A549 (cell line): ENCODE measurements at regions not wholly inside any gene's neighbourhood (a gene's known extent, or its start where the extent isn't known, plus 50 kb on each side); places are given as distances from the start of the nearest gene placed in this dataset.

Experiments
- EP300 ChIP-seq, 2 experiments: fragments of >200 bp; sonication (Bioruptor Twin); formaldehyde crosslinking; IDR thresholded peaks; 2 replicates in 1 of 2; 3 replicates in 1 of 2; pipeline ENCODE4 v1.6.1; 2016 to 2017
- MYC ChIP-seq: IDR thresholded peaks from 2 replicates; pipeline ENCODE4 v1.6.1; 2012; ENCODE audit warnings: mild to moderate bottlenecking, inconsistent platforms, low read length, improper control_type of control experiment, borderline replicate concordance
- POLR2A ChIP-seq: IDR thresholded peaks from 2 replicates; pipeline ENCODE4 v1.6.1; 2012; ENCODE audit warnings: mild to moderate bottlenecking, low read length
- RFX5 ChIP-seq: fragments of 450-650 bp; IDR thresholded peaks from 2 replicates; pipeline ENCODE4 v1.7.1; 2014; ENCODE audit warnings: antibody characterized with exemption, mild to moderate bottlenecking, moderate library complexity
- SMC3 ChIP-seq: fragments of >200 bp; sonication (Bioruptor Twin); formaldehyde crosslinking; IDR thresholded peaks from 3 replicates; pipeline ENCODE4 v1.6.1; 2018; ENCODE audit warnings: inconsistent platforms
- ZFP36 ChIP-seq: fragments of 450-650 bp; IDR thresholded peaks from 2 replicates; pipeline ENCODE4 v1.6.1; 2014; ENCODE audit warnings: borderline replicate concordance; ENCODE audit not compliant: partially characterized antibody
- TF ChIP-seq, protein P1 (sequence below): fragments of >200 bp; sonication (Bioruptor Twin); formaldehyde crosslinking; IDR thresholded peaks from 3 replicates; pipeline ENCODE4 v1.5.1; 2016
- TF ChIP-seq, protein P2 (sequence below): fragments of 450-650 bp; IDR thresholded peaks from 2 replicates; pipeline ENCODE4 v1.6.1; 2014; ENCODE audit warnings: antibody characterized with exemption

DNA sequence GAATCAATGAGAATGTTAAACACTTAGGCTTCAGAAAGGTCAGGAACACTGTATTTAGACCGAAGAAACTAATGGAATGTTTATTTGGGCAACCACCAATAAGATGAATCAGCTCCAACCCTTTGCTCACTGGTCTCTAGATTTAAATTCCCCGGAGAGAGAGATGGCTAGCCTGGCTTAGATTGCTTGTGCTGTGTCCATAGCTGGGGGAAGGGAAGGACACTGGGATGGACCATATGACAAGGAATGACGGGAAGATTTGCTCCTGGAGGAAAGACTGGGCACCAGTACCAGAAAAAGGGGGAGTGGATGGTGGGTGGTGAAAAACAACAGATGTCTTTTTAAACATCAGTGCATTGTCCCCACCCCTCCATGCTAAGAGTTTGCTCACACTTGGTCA is 426.6 kb downstream of the DUSP10 start:
- TF ChIP-seq EP300 (IDR thresholded peaks at IDR 0.05) (no peak), POLR2A (no peak), RFX5 (no peak), ZFP36 (no peak), MYC (no peak), SMC3 (no peak)
- TF ChIP-seq, protein P1, sequence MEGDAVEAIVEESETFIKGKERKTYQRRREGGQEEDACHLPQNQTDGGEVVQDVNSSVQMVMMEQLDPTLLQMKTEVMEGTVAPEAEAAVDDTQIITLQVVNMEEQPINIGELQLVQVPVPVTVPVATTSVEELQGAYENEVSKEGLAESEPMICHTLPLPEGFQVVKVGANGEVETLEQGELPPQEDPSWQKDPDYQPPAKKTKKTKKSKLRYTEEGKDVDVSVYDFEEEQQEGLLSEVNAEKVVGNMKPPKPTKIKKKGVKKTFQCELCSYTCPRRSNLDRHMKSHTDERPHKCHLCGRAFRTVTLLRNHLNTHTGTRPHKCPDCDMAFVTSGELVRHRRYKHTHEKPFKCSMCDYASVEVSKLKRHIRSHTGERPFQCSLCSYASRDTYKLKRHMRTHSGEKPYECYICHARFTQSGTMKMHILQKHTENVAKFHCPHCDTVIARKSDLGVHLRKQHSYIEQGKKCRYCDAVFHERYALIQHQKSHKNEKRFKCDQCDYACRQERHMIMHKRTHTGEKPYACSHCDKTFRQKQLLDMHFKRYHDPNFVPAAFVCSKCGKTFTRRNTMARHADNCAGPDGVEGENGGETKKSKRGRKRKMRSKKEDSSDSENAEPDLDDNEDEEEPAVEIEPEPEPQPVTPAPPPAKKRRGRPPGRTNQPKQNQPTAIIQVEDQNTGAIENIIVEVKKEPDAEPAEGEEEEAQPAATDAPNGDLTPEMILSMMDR, result no peak
- TF ChIP-seq, protein P2, sequence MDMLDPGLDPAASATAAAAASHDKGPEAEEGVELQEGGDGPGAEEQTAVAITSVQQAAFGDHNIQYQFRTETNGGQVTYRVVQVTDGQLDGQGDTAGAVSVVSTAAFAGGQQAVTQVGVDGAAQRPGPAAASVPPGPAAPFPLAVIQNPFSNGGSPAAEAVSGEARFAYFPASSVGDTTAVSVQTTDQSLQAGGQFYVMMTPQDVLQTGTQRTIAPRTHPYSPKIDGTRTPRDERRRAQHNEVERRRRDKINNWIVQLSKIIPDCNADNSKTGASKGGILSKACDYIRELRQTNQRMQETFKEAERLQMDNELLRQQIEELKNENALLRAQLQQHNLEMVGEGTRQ, result no peak
